ENCODE measurements at regions not wholly inside any gene's neighbourhood (a gene's known extent, or its start where the extent isn't known, plus 50 kb on each side); places are given as distances from the start of the nearest gene placed in this dataset.

DNA sequence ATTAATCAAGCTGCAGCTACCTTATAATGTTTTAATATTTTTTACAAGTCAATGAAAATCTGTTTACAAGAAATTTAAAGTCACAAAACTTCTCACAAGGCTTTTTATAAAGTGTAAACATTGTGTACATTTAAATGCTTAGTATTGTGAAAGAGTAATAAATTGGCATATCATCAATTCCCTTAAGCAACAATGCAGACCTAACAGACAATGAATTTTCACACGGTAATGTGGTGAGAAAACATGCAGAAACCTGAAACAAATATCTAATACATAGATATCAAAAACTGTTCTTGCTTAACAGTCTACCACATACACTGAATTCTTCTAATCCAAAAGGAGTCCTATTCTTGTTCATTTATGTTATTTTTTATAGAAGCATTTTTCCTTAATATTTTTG is 220.7 kb downstream of the CRPPA start:
- no peak overlapping the region for H3K4me3 Mint-ChIP-seq
- intact Hi-C loops (cut with micrococcal nuclease), result no loop called here
- ChIA-PET POLR2A (ENCODE audit: partially characterized antibody) (no interaction called here), CTCF (ENCODE audit: partially characterized antibody) (no interaction called here)
- H3K27ac Mint-ChIP-seq, result no peak overlapping the region
- H3K4me1 Mint-ChIP-seq, result peaks cover 0 to 1% (median 0%) of the 10 kb centered on the region in 4 donors
- H3K27me3 Mint-ChIP-seq, result no peaks in the 10 kb centered on the region
- H3K4me1 ChIP-seq (ENCODE audit: insufficient read depth, low read length), result no peaks in the 10 kb centered on the region
- H3K4me3 ChIP-seq (ENCODE audit: low read length in 2 of 2), result no peak overlapping the region
- no peaks in the 10 kb centered on the region for H3K27me3 ChIP-seq (ENCODE audit: insufficient read depth, low read length)
- no peak for DNase-seq
- H3K27ac ChIP-seq (ENCODE audit: low read depth, low read length), result no peak overlapping the region
- H3K36me3 Mint-ChIP-seq, result no peaks in the 10 kb centered on the region
- peaks cover 0 to 10% (median 0%) of the 10 kb centered on the region in 8 donors for H3K9me3 Mint-ChIP-seq
- no peaks in the 10 kb centered on the region for H3K36me3 ChIP-seq (ENCODE audit: insufficient read depth, low read length)
- no peaks in the 10 kb centered on the region for H3K9me3 ChIP-seq (ENCODE audit: control insufficient read depth in 1 of 2, low read length in 2 of 2)

DNA sequence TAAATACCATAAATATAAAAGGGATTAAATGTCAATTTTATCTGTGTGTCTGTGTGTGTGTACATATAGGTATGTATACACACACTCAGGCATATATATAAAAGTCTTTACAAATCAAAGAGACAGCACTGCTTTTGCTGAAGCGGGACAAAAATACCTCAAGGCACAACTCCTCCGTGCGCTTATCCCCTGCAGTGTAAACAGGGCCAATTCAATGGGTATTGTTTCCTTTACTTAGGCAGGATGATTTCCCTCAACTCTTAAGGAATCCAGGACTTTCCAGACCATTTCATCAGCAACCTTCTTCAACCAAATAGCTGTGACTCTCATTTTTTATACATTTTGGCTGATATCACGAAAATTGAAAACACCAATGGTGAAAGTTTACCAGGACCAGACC is 227.7 kb downstream of the CRPPA start:
- Mint-ChIP-seq H3K9me3 (peaks cover 0 to 2% (median 0%) of the 10 kb centered on the region in 8 donors), H3K4me3 (no peak overlapping the region), H3K4me1 (no peaks in the 10 kb centered on the region), H3K36me3 (no peaks in the 10 kb centered on the region), H3K27me3 (no peaks in the 10 kb centered on the region), H3K27ac (no peak overlapping the region)
- Histone ChIP-seq H3K4me3 (ENCODE audit: low read length in 2 of 2) (no peak overlapping the region), H3K36me3 (ENCODE audit: insufficient read depth, low read length) (no peaks in the 10 kb centered on the region), H3K27ac (ENCODE audit: low read depth, low read length) (no peak overlapping the region), H3K4me1 (ENCODE audit: insufficient read depth, low read length) (no peaks in the 10 kb centered on the region), H3K9me3 (ENCODE audit: control insufficient read depth in 1 of 2, low read length in 2 of 2) (no peaks in the 10 kb centered on the region), H3K27me3 (ENCODE audit: insufficient read depth, low read length) (no peaks in the 10 kb centered on the region)
- POLR2A ChIA-PET (ENCODE audit: partially characterized antibody), result no interaction called here
- no peak for DNase-seq
- intact Hi-C loops (cut with micrococcal nuclease), result no loop called here
- CTCF ChIA-PET (ENCODE audit: partially characterized antibody), result no interaction called here

DNA sequence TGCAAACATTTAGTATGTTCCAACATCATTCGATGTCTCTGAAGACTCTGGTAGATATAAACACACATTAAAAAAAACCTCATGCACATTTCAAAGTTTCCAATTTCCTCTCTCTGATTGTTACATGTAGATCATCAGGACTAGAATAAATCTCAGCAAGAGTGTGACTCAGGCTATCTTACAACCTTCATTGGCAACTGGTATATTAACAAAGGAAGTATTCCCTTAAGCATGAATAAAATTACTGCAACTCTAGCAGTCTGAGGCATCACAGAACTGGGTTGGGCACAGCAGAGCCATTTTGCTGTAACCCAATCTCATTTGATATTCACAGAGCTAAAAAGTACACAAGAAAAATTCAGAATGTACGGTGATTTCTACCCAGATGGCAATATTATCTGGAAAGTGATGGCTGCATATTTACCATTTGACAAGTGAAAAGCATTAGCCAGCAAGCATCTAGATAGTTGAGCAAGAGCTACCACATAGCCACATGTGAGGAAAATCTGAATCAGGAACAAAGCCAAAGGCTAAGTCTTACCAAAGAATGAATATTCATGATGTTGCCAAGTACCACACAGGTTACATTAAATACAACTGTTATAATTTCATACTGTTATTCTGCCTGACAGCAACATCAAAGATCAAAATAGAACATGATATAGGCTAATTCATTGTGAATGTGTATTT is 232.2 kb downstream of the CRPPA start:
- Histone ChIP-seq H3K4me3 (ENCODE audit: low read length in 2 of 2) (no peak overlapping the region), H3K27ac (ENCODE audit: low read depth, low read length) (no peak overlapping the region), H3K36me3 (ENCODE audit: insufficient read depth, low read length) (no peaks in the 10 kb centered on the region), H3K27me3 (ENCODE audit: insufficient read depth, low read length) (no peaks in the 10 kb centered on the region), H3K9me3 (ENCODE audit: control insufficient read depth in 1 of 2, low read length in 2 of 2) (no peaks in the 10 kb centered on the region), H3K4me1 (ENCODE audit: insufficient read depth, low read length) (no peaks in the 10 kb centered on the region)
- H3K9me3 Mint-ChIP-seq, result peaks cover 0 to 3% (median 0%) of the 10 kb centered on the region in 8 donors
- no peaks in the 10 kb centered on the region for H3K27me3 Mint-ChIP-seq
- H3K27ac Mint-ChIP-seq, result no peak overlapping the region
- ChIA-PET POLR2A (ENCODE audit: partially characterized antibody) (no interaction called here), CTCF (ENCODE audit: partially characterized antibody) (no interaction called here)
- H3K4me1 Mint-ChIP-seq, result no peaks in the 10 kb centered on the region
- H3K4me3 Mint-ChIP-seq, result no peak overlapping the region
- H3K36me3 Mint-ChIP-seq, result no peaks in the 10 kb centered on the region
- no peak for DNase-seq
- intact Hi-C loops (cut with micrococcal nuclease), result no loop called here

DNA sequence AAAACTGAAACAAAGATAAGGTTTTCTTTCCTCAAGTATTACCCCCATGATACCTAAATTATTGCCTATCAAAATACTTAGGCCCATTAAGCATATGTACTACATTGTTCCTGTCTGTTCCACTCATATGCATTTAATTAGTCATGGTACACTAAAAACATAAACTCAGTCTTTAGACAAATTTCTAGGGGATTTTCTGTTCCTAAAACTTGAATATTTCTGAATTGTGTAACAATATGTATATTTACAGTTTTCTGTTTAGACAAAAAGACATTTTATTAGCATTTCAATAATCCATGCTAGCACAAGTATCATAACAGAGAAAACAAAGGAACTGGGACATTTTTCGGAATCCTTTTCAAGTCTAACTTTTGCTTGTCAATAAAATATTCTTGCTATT is 234.2 kb downstream of the CRPPA start:
- Histone ChIP-seq H3K36me3 (ENCODE audit: insufficient read depth, low read length) (no peaks in the 10 kb centered on the region), H3K4me3 (ENCODE audit: low read length in 2 of 2) (no peak overlapping the region), H3K27ac (ENCODE audit: low read depth, low read length) (no peak overlapping the region), H3K4me1 (ENCODE audit: insufficient read depth, low read length) (no peaks in the 10 kb centered on the region), H3K9me3 (ENCODE audit: control insufficient read depth in 1 of 2, low read length in 2 of 2) (no peaks in the 10 kb centered on the region), H3K27me3 (ENCODE audit: insufficient read depth, low read length) (no peaks in the 10 kb centered on the region)
- POLR2A ChIA-PET (ENCODE audit: partially characterized antibody), result no interaction called here
- H3K36me3 Mint-ChIP-seq, result no peaks in the 10 kb centered on the region
- H3K4me3 Mint-ChIP-seq, result no peak overlapping the region
- peaks cover 0 to 3% (median 0%) of the 10 kb centered on the region in 8 donors for H3K9me3 Mint-ChIP-seq
- no peak for DNase-seq
- H3K27ac Mint-ChIP-seq, result no peak overlapping the region
- H3K27me3 Mint-ChIP-seq, result no peaks in the 10 kb centered on the region
- CTCF ChIA-PET (ENCODE audit: partially characterized antibody), result no interaction called here
- H3K4me1 Mint-ChIP-seq, result no peaks in the 10 kb centered on the region
- intact Hi-C loops (cut with micrococcal nuclease), result no loop called here

DNA sequence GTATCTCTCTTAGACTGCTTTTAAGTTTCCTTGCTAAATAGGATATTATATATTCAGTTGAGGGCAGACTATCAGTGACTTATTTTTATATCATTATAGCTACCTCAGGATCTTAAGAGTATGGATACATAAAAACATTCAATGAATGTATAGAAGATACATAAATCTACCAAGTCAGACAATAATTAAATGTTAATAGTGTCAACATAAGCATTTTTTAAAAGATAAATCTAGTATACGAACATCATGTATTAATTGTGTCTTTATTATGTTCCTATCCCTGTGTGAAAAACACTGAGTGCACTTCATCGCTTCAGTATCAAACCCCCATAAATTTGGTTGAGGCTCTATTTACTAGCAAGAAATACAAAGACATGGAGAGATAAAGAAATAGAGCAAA is 242.8 kb downstream of the CRPPA start:
- Mint-ChIP-seq H3K9me3 (no peaks in the 10 kb centered on the region), H3K27ac (no peak overlapping the region), H3K4me1 (no peaks in the 10 kb centered on the region), H3K27me3 (peaks cover 0 to 2% of the 10 kb centered on the region in 2 donors), H3K4me3 (no peak overlapping the region), H3K36me3 (no peaks in the 10 kb centered on the region)
- Histone ChIP-seq H3K36me3 (ENCODE audit: insufficient read depth, low read length) (no peaks in the 10 kb centered on the region), H3K4me3 (ENCODE audit: low read length in 2 of 2) (no peak overlapping the region), H3K27ac (ENCODE audit: low read depth, low read length) (no peak overlapping the region), H3K4me1 (ENCODE audit: insufficient read depth, low read length) (no peaks in the 10 kb centered on the region), H3K27me3 (ENCODE audit: insufficient read depth, low read length) (no peaks in the 10 kb centered on the region), H3K9me3 (ENCODE audit: control insufficient read depth in 1 of 2, low read length in 2 of 2) (no peaks in the 10 kb centered on the region)
- DNase-seq, result no peak
- intact Hi-C loops (cut with micrococcal nuclease), result no loop called here
- POLR2A ChIA-PET (ENCODE audit: partially characterized antibody), result no interaction called here
- CTCF ChIA-PET (ENCODE audit: partially characterized antibody), result no interaction called here

DNA sequence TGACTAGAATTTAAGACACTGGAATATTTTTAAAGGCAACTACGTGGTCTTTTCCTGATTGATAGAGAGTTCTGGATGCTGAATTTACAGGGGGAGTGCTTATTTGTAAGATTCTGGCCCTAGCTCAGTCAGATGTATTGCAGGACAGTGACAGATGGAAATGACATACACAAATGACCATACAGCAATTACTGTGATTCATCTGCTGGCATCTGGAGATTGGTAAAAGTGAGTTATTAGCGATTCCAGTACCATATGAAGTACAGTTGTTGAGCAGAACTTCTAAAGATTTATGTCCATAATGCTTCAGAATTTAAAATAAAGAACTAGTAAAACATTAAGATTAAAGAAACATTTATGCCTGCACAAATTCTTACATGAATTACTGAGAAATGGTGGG is 243.2 kb downstream of the CRPPA start:
- H3K27ac Mint-ChIP-seq, result no peak overlapping the region
- no peaks in the 10 kb centered on the region for H3K9me3 ChIP-seq (ENCODE audit: control insufficient read depth in 1 of 2, low read length in 2 of 2)
- no peak overlapping the region for H3K4me3 Mint-ChIP-seq
- ChIA-PET POLR2A (ENCODE audit: partially characterized antibody) (no interaction called here), CTCF (ENCODE audit: partially characterized antibody) (no interaction called here)
- intact Hi-C loops (cut with micrococcal nuclease), result no loop called here
- no peak for DNase-seq
- H3K9me3 Mint-ChIP-seq, result no peaks in the 10 kb centered on the region
- H3K36me3 Mint-ChIP-seq, result no peaks in the 10 kb centered on the region
- H3K27me3 ChIP-seq (ENCODE audit: insufficient read depth, low read length), result no peaks in the 10 kb centered on the region
- H3K27me3 Mint-ChIP-seq, result peaks cover 0 to 2% of the 10 kb centered on the region in 2 donors
- H3K36me3 ChIP-seq (ENCODE audit: insufficient read depth, low read length), result no peaks in the 10 kb centered on the region
- H3K27ac ChIP-seq (ENCODE audit: low read depth, low read length), result no peak overlapping the region
- no peaks in the 10 kb centered on the region for H3K4me1 ChIP-seq (ENCODE audit: insufficient read depth, low read length)
- no peaks in the 10 kb centered on the region for H3K4me1 Mint-ChIP-seq
- H3K4me3 ChIP-seq (ENCODE audit: low read length in 2 of 2), result no peak overlapping the region

DNA sequence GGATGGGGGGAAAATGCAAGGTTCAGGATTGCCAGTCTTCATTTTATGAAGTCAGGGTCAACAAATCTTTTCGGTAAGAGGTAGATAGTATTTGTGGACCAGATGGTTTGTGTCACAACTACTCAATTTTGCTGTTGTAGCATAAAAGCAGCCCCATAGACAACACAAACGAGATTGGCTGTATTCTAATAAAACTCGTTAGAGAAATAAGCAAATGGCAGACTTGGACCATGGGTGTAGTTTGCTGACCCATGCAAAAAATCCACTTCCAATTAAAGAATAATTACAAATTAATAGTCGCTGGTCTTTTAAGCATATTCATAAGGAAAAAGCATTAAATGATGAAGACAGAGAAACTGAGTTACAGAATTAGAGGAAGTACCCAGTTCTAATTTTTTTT is 247.1 kb downstream of the CRPPA start:
- ChIA-PET POLR2A (ENCODE audit: partially characterized antibody) (no interaction called here), CTCF (ENCODE audit: partially characterized antibody) (no interaction called here)
- Mint-ChIP-seq H3K27me3 (peaks cover 0 to under 1% of the 10 kb centered on the region in 2 donors), H3K4me3 (no peak overlapping the region), H3K4me1 (no peaks in the 10 kb centered on the region), H3K27ac (no peak overlapping the region), H3K9me3 (peaks cover 0 to 5% (median 0%) of the 10 kb centered on the region in 8 donors), H3K36me3 (no peaks in the 10 kb centered on the region)
- Histone ChIP-seq H3K27ac (ENCODE audit: low read depth, low read length) (no peak overlapping the region), H3K4me3 (ENCODE audit: low read length in 2 of 2) (no peak overlapping the region), H3K9me3 (ENCODE audit: control insufficient read depth in 1 of 2, low read length in 2 of 2) (no peaks in the 10 kb centered on the region), H3K27me3 (ENCODE audit: insufficient read depth, low read length) (no peaks in the 10 kb centered on the region), H3K36me3 (ENCODE audit: insufficient read depth, low read length) (no peaks in the 10 kb centered on the region), H3K4me1 (ENCODE audit: insufficient read depth, low read length) (no peaks in the 10 kb centered on the region)
- no peak for DNase-seq
- intact Hi-C loops (cut with micrococcal nuclease), result no loop called here

DNA sequence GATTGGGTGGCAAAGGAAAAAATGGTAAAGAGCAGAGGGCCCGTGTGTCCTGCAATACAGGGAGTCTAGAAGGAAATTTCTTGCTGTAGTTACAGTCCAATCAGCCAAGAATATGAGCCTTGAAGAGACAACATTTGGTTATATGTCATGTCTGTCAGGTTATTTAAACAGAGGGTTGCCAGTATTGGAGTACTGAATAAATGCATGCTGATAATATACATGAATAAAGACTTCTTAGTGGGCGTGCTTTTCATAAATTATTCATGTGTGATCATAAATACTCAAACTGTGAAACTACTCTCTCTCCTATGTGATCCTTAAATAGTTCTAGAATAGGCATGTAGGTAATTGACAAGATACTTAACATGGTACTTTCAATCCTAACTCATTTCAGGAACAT is 249.0 kb downstream of the CRPPA start:
- Histone ChIP-seq H3K27me3 (ENCODE audit: insufficient read depth, low read length) (no peaks in the 10 kb centered on the region), H3K36me3 (ENCODE audit: insufficient read depth, low read length) (no peaks in the 10 kb centered on the region), H3K9me3 (ENCODE audit: control insufficient read depth in 1 of 2, low read length in 2 of 2) (no peaks in the 10 kb centered on the region), H3K4me3 (ENCODE audit: low read length in 2 of 2) (no peak overlapping the region), H3K4me1 (ENCODE audit: insufficient read depth, low read length) (no peaks in the 10 kb centered on the region), H3K27ac (ENCODE audit: low read depth, low read length) (no peak overlapping the region)
- Mint-ChIP-seq H3K27ac (no peak overlapping the region), H3K4me3 (no peak overlapping the region), H3K4me1 (no peaks in the 10 kb centered on the region), H3K9me3 (peaks cover 0 to 7% (median 0%) of the 10 kb centered on the region in 8 donors), H3K36me3 (no peaks in the 10 kb centered on the region), H3K27me3 (no peaks in the 10 kb centered on the region)
- ChIA-PET CTCF (ENCODE audit: partially characterized antibody) (no interaction called here), POLR2A (ENCODE audit: partially characterized antibody) (no interaction called here)
- intact Hi-C loops (cut with micrococcal nuclease), result no loop called here
- no peak for DNase-seq

All from CD4-positive, alpha-beta memory T cell (primary cell).